Trophoblast cell (in vitro differentiated cells and primary cell): ENCODE measurements at regions not wholly inside any gene's neighbourhood (a gene's known extent, or its start where the extent isn't known, plus 50 kb on each side); places are given as distances from the start of the nearest gene placed in this dataset.

ENCODE experiments used
- DNase-seq, 2 donors: peaks; one replicate each; pipeline ENCODE4 v3.0.0-alpha.2; 2016
- H2AFZ ChIP-seq: 2 replicates; pipeline ENCODE4 v1.6.1; 2013; ENCODE audit warnings: low read length, moderate library complexity, mild to moderate bottlenecking; ENCODE audit not compliant: insufficient read depth, poor library complexity
- H2AK5ac ChIP-seq: 2 replicates; pipeline ENCODE4 v1.6.1; 2013; ENCODE audit warnings: mild to moderate bottlenecking, low read length
- H2BK120ac ChIP-seq: 2 replicates; pipeline ENCODE4 v1.6.1; 2013; ENCODE audit warnings: low read length, mild to moderate bottlenecking, moderate library complexity; ENCODE audit not compliant: insufficient read depth, poor library complexity
- H2BK12ac ChIP-seq: 2 replicates; pipeline ENCODE4 v1.6.1; 2013; ENCODE audit warnings: mild to moderate bottlenecking, low read length, moderate library complexity
- H2BK5ac ChIP-seq: 2 replicates; pipeline ENCODE4 v1.6.1; 2013; ENCODE audit warnings: low read length, low read depth, moderate library complexity, mild to moderate bottlenecking; ENCODE audit not compliant: poor library complexity
- H3K14ac ChIP-seq: 2 replicates; pipeline ENCODE4 v1.6.1; 2013; ENCODE audit warnings: mild to moderate bottlenecking, low read length
- H3K18ac ChIP-seq: 2 replicates; pipeline ENCODE4 v1.6.1; 2013; ENCODE audit warnings: mild to moderate bottlenecking, low read length
- H3K23ac ChIP-seq: 2 replicates; pipeline ENCODE4 v1.6.1; 2013; ENCODE audit warnings: low read length
- H3K27ac ChIP-seq: 2 replicates; pipeline ENCODE4 v1.5.1; 2013; ENCODE audit warnings: low read depth, mild to moderate bottlenecking, inconsistent platforms, low read length, moderate library complexity
- H3K27me3 ChIP-seq: 2 replicates; pipeline ENCODE4 v1.6.1; 2013; ENCODE audit warnings: inconsistent platforms, mild to moderate bottlenecking, low read length, moderate library complexity; ENCODE audit not compliant: insufficient read depth
- H3K36me3 ChIP-seq, 2 experiments: 1 replicate in 1 of 2; 2 replicates in 1 of 2; pipeline ENCODE4 v1.6.1; 2013; ENCODE audit warnings: low read length in 2 of 2, mild to moderate bottlenecking in 2 of 2, moderate library complexity in 1 of 2; ENCODE audit not compliant: insufficient read depth in 2 of 2, control insufficient read depth in 1 of 2
- H3K4ac ChIP-seq: 2 replicates; pipeline ENCODE4 v1.6.1; 2013; ENCODE audit warnings: low read depth, mild to moderate bottlenecking, low read length, moderate library complexity
- H3K4me1 ChIP-seq, 2 experiments: 1 replicate in 1 of 2; 2 replicates in 1 of 2; pipeline ENCODE4 v1.6.1; 2013; ENCODE audit warnings: low read length in 2 of 2, mild to moderate bottlenecking in 2 of 2, moderate library complexity in 1 of 2; ENCODE audit not compliant: insufficient read depth in 2 of 2, control insufficient read depth in 1 of 2
- H3K4me2 ChIP-seq: 2 replicates; pipeline ENCODE4 v1.6.1; 2013; ENCODE audit warnings: inconsistent platforms, mild to moderate bottlenecking, low read length, moderate library complexity
- H3K4me3 ChIP-seq: 2 replicates; pipeline ENCODE4 v1.5.1; 2013; ENCODE audit warnings: mild to moderate bottlenecking, low read depth, low read length, inconsistent platforms
- H3K79me1 ChIP-seq: one replicate; pipeline ENCODE4 v1.6.1; 2013; ENCODE audit warnings: low read length
- H3K79me2 ChIP-seq: 2 replicates; pipeline ENCODE4 v1.6.1; 2013; ENCODE audit warnings: low read length, mild to moderate bottlenecking; ENCODE audit not compliant: control insufficient read depth, insufficient read depth, poor library complexity
- H3K9ac ChIP-seq: 2 replicates; pipeline ENCODE4 v1.6.1; 2013; ENCODE audit warnings: mild to moderate bottlenecking, low read length
- H3K9me3 ChIP-seq: 2 replicates; pipeline ENCODE4 v1.6.1; 2013; ENCODE audit warnings: low read depth, mild to moderate bottlenecking, control low read depth, inconsistent platforms, low read length; ENCODE audit not compliant: insufficient read depth
- H4K12ac ChIP-seq: 2 replicates; pipeline ENCODE4 v1.6.1; 2013; ENCODE audit warnings: low read depth, mild to moderate bottlenecking, low read length, moderate library complexity
- H4K8ac ChIP-seq: 2 replicates; pipeline ENCODE4 v1.6.1; 2013; ENCODE audit warnings: low read depth, mild to moderate bottlenecking, low read length, moderate library complexity
- H4K91ac ChIP-seq: one replicate; pipeline ENCODE4 v1.6.1; 2013; ENCODE audit warnings: low read depth, mild to moderate bottlenecking, low read length, moderate library complexity
- WGBS: extraction: QIAGEN DNeasy Blood & Tissue Kit; methylation state at CpG from one replicate; pipeline ENCODE4 v1.1.7; 2013; ENCODE audit warnings: missing lambda C conversion rate; ENCODE audit not compliant: insufficient read length, insufficient coverage; ENCODE audit errors: extremely low coverage; 5-methylcytosine and 5-hydroxymethylcytosine counted together

- Histone ChIP-seq H4K12ac (no peak overlapping the region), H2AFZ (no peak overlapping the region), H3K79me2 (no peaks in the 10 kb centered on the region), H3K27ac (no peak overlapping the region), H3K36me3 (no peaks in the 10 kb centered on the region), H3K4me1 (no peaks in the 10 kb centered on the region), H3K79me1 (no peaks in the 10 kb centered on the region), H3K4me3 (no peak overlapping the region), H3K4me2 (no peak overlapping the region), H4K8ac (no peak overlapping the region), H2BK120ac (no peak overlapping the region), H3K14ac (no peak overlapping the region), H3K27me3 (peaks cover 16% of the 10 kb centered on the region), H3K9me3 (peaks cover 3% of the 10 kb centered on the region), H4K91ac (no peak overlapping the region), H3K9ac (no peak overlapping the region), H2BK12ac (no peak overlapping the region), H3K23ac (no peak overlapping the region), H3K18ac (no peak overlapping the region), H2AK5ac (no peak overlapping the region), H3K4ac (no peak overlapping the region), H2BK5ac (no peak overlapping the region)
- no CpG with 5 or more reads among the region's 7 CpGs for WGBS
- no peak for DNase-seq
Observed at GRCh38 chr2:121078899-121079298, 206.1 kb downstream of the TFCP2L1 start.

DNA sequence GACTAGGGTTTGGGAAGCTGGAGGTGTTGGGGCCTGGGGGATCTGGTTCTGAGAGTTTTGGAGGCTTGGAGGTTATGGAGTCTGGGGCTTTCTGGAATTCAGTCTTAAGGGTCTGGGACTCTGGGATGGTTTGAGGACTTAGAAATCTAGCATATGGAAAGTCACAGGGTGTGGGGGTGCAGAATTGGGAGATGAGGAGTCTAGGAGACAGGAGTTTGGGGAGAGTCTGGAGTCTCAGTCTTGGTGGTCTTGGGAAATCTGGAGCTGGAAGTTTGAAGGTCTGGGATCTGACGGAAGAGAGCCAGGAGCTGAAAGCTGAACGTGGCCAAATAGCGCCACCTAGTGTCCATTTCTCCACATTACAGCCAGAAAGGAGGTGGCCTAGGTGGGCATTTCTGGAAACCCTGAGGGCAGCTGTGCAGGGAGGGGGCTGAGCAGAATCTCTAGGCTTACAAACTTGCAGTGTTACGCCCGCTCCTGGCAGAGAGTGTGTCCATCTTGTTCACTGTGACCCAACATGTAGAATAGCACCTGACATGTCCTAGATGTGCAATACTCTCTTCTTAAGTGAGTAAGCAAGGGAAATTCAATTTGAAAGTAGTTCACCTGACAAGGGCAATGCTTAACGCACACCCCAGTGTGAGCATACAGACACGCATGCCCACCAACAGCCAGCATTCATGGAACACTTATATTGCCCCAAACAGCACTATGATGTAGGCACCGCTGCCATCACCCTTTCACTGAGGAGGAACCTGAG lies 204.8 kb downstream of the TFCP2L1 start:
- WGBS: no CpG with 5 or more reads among the region's 8 CpGs
- no peak overlapping the region for H3K18ac ChIP-seq
- DNase-seq: peak; percentile 34 to 81
- no peak overlapping the region for H2BK12ac ChIP-seq
- H2AFZ ChIP-seq: no peak overlapping the region
- H3K9ac ChIP-seq: no peak overlapping the region
- no peak overlapping the region for H3K4ac ChIP-seq
- H3K4me1 ChIP-seq: no peaks in the 10 kb centered on the region
- no peak overlapping the region for H3K27ac ChIP-seq
- H3K9me3 ChIP-seq: peaks cover 3% of the 10 kb centered on the region
- no peaks in the 10 kb centered on the region for H3K79me2 ChIP-seq
- no peak overlapping the region for H2AK5ac ChIP-seq
- no peak overlapping the region for H3K23ac ChIP-seq
- H3K27me3 ChIP-seq: peaks cover 14% of the 10 kb centered on the region
- H3K4me2 ChIP-seq: no peak overlapping the region
- no peak overlapping the region for H2BK120ac ChIP-seq
- H3K4me3 ChIP-seq: no peak overlapping the region
- H4K91ac ChIP-seq: no peak overlapping the region
- no peaks in the 10 kb centered on the region for H3K36me3 ChIP-seq
- H3K79me1 ChIP-seq: no peaks in the 10 kb centered on the region
- H2BK5ac ChIP-seq: no peak overlapping the region
- no peak overlapping the region for H3K14ac ChIP-seq
- H4K12ac ChIP-seq: no peak overlapping the region
- H4K8ac ChIP-seq: no peak overlapping the region

GRCh38 chr2:121081701-121082100 lies 203.3 kb downstream of the TFCP2L1 start:
- no peak overlapping the region for H4K91ac ChIP-seq
- no peak overlapping the region for H4K12ac ChIP-seq
- H3K79me2 ChIP-seq: no peaks in the 10 kb centered on the region
- H4K8ac ChIP-seq: no peak overlapping the region
- no peak for DNase-seq
- H3K23ac ChIP-seq: no peak overlapping the region
- no peak overlapping the region for H3K9ac ChIP-seq
- H3K9me3 ChIP-seq: no peaks in the 10 kb centered on the region
- no peak overlapping the region for H2AK5ac ChIP-seq
- H3K18ac ChIP-seq: no peak overlapping the region
- WGBS: no CpG with 5 or more reads among the region's 8 CpGs
- no peaks in the 10 kb centered on the region for H3K79me1 ChIP-seq
- H3K4me3 ChIP-seq: no peak overlapping the region
- no peaks in the 10 kb centered on the region for H3K4me1 ChIP-seq
- H3K27me3 ChIP-seq: no peaks in the 10 kb centered on the region
- H3K4me2 ChIP-seq: no peak overlapping the region
- no peak overlapping the region for H2BK120ac ChIP-seq
- H3K36me3 ChIP-seq: no peaks in the 10 kb centered on the region
- no peak overlapping the region for H3K14ac ChIP-seq
- H2BK5ac ChIP-seq: no peak overlapping the region
- no peak overlapping the region for H2AFZ ChIP-seq
- H3K27ac ChIP-seq: no peak overlapping the region
- no peak overlapping the region for H2BK12ac ChIP-seq
- no peak overlapping the region for H3K4ac ChIP-seq

GRCh38 chr2:121082191-121082590 lies 202.8 kb downstream of the TFCP2L1 start:
- no peaks in the 10 kb centered on the region for H3K4me1 ChIP-seq
- H3K4ac ChIP-seq: no peak overlapping the region
- H4K91ac ChIP-seq: no peak overlapping the region
- no peak overlapping the region for H3K27ac ChIP-seq
- no peak overlapping the region for H3K4me3 ChIP-seq
- H3K14ac ChIP-seq: no peak overlapping the region
- H3K23ac ChIP-seq: no peak overlapping the region
- H2AK5ac ChIP-seq: no peak overlapping the region
- H3K18ac ChIP-seq: no peak overlapping the region
- no CpG with 5 or more reads among the region's 1 CpG for WGBS
- no peak overlapping the region for H2BK12ac ChIP-seq
- no peaks in the 10 kb centered on the region for H3K9me3 ChIP-seq
- H3K9ac ChIP-seq: no peak overlapping the region
- H3K4me2 ChIP-seq: no peak overlapping the region
- no peaks in the 10 kb centered on the region for H3K27me3 ChIP-seq
- H3K36me3 ChIP-seq: no peaks in the 10 kb centered on the region
- H3K79me1 ChIP-seq: no peaks in the 10 kb centered on the region
- no peaks in the 10 kb centered on the region for H3K79me2 ChIP-seq
- H4K12ac ChIP-seq: no peak overlapping the region
- no peak overlapping the region for H2AFZ ChIP-seq
- no peak overlapping the region for H2BK5ac ChIP-seq
- no peak overlapping the region for H2BK120ac ChIP-seq
- no peak overlapping the region for H4K8ac ChIP-seq
- DNase-seq: no peak
